Retinal pigment epithelial cell (primary cell): ENCODE measurements at regions not wholly inside any gene's neighbourhood (a gene's known extent, or its start where the extent isn't known, plus 50 kb on each side); places are given as distances from the start of the nearest gene placed in this dataset.

Experiments
- DNase-seq: peaks from one replicate; pipeline ENCODE4 v3.0.0-alpha.2; 2010; ENCODE audit warnings: low read depth
- H3K4me3 ChIP-seq: 2 replicates; pipeline ENCODE4 v1.5.1; 2011; ENCODE audit warnings: mild to moderate bottlenecking, low read length, control low read depth, moderate library complexity
- CTCF ChIP-seq: conservative IDR thresholded peaks from 2 replicates; pipeline ENCODE4 v1.5.1; 2011; ENCODE audit warnings: low read depth, low read length, control low read depth, inconsistent platforms

GRCh38 chr5:17088051-17088450 is 129.4 kb upstream of the BASP1 start:
- no peak overlapping the region for H3K4me3 ChIP-seq
- no peak for TF ChIP-seq CTCF
- no peak for DNase-seq

GRCh38 chr5:17089001-17089400 is 128.4 kb upstream of the BASP1 start:
- DNase-seq = no peak
- no peak for TF ChIP-seq CTCF
- no peak overlapping the region for H3K4me3 ChIP-seq

- TF ChIP-seq CTCF = no peak
- DNase-seq = no peak
- H3K4me3 ChIP-seq = no peak overlapping the region
Measured at GRCh38 chr5:17089690-17090089, 127.7 kb upstream of the BASP1 start.

GRCh38 chr5:17090839-17091238 is 126.6 kb upstream of the BASP1 start:
- no peak for TF ChIP-seq CTCF
- no peak overlapping the region for H3K4me3 ChIP-seq
- no peak for DNase-seq

- H3K4me3 ChIP-seq = no peak overlapping the region
Measured at GRCh38 chr5:17094830-17095229, 122.6 kb upstream of the BASP1 start.

GRCh38 chr5:17096952-17097695 is 120.3 kb upstream of the BASP1 start:
- no peak for TF ChIP-seq CTCF
- DNase-seq = no peak
- no peak overlapping the region for H3K4me3 ChIP-seq

More at GRCh38 chr5:17094830-17095229, 122.6 kb upstream of the BASP1 start:
- no peak for DNase-seq
- no peak for TF ChIP-seq CTCF

- no peak for DNase-seq
- TF ChIP-seq CTCF = no peak
Measured at GRCh38 chr5:17099946-17100345, 117.5 kb upstream of the BASP1 start.

More at GRCh38 chr5:17099946-17100345, 117.5 kb upstream of the BASP1 start:
- no peak overlapping the region for H3K4me3 ChIP-seq
